ENCODE measurements at regions not wholly inside any gene's neighbourhood (a gene's known extent, or its start where the extent isn't known, plus 50 kb on each side); places are given as distances from the start of the nearest gene placed in this dataset.

DNA sequence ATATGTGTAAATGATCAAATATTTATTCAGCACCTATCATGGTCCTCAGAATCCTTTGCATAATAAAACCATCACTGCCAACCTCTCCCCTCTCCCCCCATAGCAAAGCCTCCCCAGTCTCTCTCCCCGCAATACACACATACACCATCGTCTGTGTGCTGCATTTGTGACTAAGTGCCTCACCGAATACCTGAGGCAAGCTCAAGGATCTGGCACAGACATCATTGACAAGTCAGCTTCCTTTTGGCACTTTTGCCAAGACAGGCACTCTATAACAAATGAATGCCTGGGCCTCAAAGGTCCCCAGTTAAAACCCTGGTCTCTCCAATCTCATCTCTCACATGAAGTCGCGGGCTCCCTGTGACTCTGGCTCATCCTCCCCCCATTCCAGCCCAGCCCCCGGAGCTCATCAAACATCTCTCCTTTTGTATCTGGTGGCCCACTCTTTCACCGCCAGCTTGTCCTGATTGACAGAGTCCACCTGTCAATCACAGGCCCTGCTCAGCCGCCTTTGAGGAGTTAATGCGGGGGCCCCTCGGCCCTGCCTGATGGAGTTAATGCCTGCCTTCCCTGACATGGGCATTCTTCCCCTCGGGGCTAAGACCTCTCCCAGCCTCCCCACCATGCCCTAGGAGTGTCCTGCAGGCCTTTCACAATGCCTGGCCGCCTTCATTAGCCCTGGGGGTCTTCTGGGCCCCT lies 135.8 kb upstream of the ATP6AP2 start:
- no peak for TF ChIP-seq POLR2AphosphoS5 (IDR thresholded peaks at IDR 0.05)
- no peak for TF ChIP-seq POLR2A (IDR thresholded peaks at IDR 0.05)
